NCI-H2081 treated with DMSO at 0.1 percent for 48 hours (cell line): ENCODE measurements at regions not wholly inside any gene's neighbourhood (a gene's known extent, or its start where the extent isn't known, plus 50 kb on each side); places are given as distances from the start of the nearest gene placed in this dataset.
"Not testable (repeated sequence)": the region's sequence is repeated elsewhere in the genome, so short reads cannot be mapped to it uniquely, and the experiment has no call there.

ENCODE experiments used
- DNase-seq: peaks from one replicate; lab custom pipeline; 2025; lab: John Stamatoyannopoulos, UW

DNA sequence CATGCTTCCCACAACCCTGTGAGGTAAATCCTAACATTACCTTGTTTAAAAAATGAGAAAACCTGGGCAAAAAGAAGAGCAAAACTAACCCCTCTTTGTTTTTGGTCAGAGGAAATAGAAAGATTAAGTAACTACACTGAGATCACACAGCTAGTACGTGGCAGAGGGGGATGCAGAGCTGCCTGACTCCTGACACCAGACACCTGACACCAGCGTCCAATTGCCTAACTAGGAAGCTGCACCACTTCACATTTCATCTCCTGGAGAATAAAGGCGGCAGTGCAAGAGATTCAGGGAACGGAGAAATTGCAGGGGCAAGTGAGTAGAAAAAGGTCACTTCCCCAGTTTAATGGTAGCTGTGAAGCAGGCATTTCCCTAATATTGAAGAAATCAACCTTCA is 229.3 kb upstream of the PTBP2 start:
- DNase-seq, result no peak

DNA sequence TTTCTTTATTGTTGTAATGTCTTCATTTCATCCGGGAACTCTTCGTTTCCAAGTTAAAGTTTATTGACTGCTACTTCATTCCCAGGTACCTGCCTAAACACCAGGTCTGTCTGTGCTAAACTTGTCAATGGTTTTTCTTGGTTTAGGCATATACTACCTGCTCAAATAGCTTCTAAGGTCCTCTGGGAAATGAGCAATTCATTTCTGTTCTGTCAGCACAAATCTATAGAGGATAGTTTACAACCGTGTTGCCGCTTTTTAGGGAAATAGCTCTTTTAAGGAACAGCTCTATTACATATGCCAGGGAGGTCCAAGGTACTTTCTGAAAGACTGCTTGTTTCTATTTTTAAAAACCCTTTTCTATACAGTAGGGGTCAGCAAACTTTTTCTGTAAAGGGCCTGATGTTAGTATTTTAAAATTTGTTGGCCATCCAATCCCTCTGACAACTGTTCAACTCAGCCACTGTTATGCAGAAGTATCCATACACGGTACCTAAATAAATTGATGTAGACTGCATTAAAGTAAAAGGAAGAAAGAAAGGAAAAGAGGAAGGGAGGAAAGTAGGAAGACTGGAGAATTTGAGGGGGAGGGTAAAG is 222.7 kb upstream of the PTBP2 start:
- DNase-seq, result no peak

DNA sequence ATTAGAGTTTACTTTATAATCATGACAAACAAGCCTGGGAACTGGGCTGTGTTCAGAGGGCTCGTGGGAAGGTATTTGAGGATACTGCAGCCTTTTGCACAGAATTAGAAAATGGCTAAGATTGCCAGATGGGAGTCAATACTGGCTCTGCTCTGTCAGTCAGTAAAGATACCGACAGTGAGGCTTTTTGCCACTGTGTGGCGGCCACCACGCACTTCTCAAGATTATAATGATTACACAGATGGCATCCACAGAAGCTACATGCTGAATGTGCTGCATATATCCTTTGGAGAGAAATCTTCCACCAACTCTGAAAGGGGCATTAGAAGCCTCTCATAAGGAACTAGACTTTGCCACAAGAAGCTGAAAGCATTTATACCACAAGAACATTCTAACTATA is 213.4 kb upstream of the PTBP2 start:
- no peak for DNase-seq

DNA sequence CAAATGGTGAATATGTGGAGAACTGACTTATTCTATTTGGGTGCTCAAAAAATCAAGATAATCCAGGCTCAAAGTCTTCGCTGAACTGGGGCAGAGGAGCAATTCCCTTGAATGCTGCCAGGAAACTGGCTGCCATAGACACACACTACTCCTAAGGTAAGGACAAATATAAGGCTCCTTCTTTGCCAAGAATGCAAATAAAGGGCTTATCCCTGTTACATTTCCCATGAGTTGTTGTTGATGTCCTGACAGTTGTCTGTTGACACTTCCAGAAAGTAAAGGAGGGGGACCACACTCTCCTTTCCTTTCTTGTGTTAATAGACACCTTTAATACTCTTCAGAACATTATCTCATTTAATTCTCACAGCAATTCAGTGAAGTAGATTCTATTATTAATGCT is 212.2 kb upstream of the PTBP2 start:
- DNase-seq, result no peak

DNA sequence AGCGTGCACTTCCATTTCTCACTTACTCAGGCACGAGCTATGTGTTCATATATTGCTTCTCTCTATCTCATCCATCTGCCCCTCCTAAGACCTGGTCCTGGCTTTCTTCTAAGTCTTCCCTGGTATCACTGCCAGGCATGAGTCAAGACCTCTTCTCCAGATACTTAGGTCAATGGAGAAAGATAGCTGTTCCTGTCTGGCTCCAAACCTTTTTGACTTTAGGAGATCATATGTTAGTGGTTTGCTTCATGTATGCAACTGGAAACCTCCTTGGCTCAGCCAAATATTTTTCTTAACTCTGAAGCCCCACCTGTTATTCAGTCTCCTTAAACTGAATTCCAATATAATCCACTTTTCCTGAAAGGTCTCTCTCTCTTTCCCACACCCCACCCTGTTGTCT is 211.6 kb upstream of the PTBP2 start:
- no peak for DNase-seq

DNA sequence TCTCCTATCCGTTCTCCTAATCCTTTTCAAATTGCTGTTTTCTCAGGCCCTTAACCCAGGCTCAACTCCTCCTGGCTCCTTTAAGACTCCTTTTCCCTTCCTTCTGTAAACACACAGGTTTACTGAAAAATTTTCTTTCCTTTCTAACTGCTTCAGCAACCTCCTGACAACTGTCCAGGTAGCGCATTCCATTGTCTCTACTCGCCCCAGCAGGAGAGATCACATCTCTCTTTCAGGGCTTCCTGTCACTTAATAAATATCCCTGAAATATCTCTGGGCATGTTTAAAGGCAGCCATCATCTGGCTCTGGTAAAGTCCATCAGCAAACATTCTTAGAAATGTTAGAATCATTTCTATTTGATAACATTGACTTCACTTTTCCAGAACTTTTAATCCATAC is 211.2 kb upstream of the PTBP2 start:
- DNase-seq, result no peak

DNA sequence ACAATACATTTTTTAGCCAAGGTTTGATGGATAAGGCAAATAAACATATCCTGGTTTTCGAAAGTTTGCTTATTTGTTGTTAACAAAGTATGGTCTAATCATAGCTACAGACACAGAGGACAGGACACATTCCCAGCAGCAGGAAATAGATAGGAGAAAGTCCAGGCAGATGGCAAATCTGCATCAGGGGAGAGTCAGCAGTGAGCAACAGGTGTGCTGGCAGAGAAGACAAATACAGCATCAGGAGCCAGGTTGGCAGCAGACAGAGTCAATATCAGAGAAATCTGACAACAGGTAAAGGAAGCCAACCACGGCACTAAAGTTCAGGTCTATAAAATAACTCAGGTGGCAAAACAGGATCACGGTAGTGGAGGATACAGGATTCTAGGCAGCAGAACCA is 210.7 kb upstream of the PTBP2 start:
- no peak for DNase-seq

DNA sequence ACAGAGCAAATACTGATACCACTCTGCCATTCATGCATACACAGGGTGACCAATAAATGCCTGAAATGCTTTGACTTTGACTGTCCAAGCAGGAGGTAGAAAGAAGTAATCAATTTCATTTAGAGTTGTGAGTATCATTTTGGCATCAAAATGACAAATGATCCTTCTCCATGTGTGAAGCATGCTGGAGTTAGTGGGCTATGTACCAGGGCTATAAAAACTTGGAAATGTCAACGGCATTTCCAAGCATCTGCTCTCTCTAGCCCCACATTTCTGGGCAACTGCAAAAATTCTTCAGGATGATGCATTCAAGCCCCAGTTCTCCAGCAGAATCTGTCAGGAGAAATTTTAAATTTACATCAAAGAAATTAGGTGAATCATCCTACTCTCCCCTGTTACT is 208.4 kb upstream of the PTBP2 start:
- DNase-seq, result no peak

DNA sequence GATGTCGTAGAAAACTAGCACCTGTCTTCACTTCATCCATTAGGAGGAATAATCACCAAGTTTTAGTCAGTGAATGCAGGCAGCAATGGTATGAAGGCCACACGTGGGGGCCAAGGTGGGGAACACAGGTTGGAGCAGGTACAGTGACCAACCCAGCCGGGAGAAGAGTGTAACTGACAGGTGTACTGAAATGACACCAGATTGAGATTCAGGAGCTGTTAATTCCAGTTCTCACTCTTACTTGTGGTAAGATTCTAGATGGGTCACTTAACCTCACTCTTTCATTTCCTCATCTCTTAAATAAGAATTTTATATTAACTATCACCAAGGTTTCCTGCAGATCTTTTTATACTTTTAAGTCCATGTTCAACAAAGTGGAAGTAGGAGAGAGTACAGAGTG is 206.2 kb upstream of the PTBP2 start:
- DNase-seq, result no peak

DNA sequence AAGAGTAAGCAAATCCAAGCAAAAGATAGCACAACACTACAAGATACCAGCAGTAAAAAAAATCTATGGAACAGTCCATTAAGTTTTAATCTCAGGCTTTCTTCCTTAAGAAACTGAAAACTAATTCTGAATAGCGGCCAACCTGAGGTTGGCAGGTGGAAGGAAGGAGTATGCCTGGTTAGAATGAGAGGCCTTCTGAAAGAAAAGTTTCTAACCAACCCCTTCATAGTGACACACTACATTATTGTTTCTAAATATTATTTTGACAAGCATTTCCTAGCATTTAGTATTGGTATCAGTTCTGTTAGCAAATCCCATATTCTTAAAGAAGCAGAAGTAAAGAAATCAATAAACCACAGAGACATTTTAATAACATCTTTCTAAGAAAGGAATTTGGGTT is 205.7 kb upstream of the PTBP2 start:
- no peak for DNase-seq

DNA sequence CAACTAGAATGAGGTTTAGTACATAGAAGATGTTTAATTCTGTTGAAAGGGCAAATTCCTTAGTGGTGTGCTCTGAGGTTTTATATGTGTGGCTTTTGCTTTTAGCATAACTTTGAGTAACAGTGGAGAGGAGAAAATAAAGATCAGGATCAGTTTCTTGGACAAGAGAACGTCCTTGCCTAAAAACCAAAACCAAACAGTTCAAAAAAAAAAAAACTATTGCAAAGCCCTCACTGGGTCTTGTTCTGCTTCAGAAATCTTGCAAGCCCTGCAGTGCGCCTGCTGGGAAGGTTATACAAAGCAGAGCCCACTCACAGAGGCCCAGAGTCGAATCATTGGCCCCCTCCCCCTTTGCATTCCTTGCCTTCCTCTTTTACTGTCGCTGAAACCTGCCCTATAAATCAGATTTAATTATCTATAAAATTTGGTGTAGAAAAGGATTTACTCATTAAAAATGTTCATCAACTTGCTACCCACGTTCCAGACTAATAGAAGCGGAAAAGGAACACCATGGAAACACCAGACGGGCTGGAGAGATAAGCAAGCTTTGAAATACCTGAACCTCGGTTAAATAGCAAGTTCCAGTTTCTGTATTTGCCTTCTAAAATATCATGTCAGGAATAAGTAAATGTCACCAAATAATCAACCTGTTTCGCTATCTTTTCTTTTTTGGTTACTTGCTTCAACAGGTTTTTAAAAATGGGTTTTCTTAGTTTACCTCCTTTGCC is 201.6 kb upstream of the PTBP2 start:
- DNase-seq, result no peak

DNA sequence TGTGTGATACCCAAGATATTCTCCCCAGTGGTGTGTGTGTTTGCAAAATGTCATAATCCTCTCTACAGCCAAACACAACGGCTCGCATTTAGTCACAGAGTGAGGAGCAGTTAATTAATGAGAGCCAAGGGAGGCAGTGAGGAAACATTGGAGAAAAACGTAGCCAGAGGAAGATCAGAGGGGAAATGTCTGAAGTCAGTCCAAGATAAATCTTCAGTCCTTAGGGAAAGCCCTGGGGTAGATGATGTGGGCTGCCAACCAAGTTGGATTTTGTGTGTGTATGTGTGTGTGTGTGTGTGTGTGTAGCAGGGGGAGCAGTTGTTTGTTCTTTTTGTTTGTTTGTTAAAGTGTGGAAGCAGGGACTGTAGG is 201.0 kb upstream of the PTBP2 start:
- DNase-seq, result no peak

DNA sequence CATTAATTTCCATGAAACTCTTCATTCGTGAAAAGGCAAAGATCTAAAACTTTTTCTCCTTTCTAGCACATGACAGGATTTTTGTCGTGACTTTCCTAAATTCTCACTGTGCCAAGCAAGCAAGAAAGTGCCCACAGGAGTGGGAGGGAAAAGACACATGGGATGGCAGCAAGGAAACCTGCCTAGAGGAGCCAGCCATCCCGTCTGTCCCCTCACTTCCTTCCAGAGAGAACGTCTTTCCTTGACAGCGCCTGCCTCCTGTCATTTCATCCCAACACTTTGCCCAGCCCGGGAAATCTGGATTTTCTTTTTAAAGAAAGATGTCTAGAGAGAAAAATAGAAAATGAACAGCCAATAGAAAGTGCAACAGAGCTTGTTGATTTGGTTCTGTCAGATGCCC is 200.6 kb upstream of the PTBP2 start:
- DNase-seq, result no peak

DNA sequence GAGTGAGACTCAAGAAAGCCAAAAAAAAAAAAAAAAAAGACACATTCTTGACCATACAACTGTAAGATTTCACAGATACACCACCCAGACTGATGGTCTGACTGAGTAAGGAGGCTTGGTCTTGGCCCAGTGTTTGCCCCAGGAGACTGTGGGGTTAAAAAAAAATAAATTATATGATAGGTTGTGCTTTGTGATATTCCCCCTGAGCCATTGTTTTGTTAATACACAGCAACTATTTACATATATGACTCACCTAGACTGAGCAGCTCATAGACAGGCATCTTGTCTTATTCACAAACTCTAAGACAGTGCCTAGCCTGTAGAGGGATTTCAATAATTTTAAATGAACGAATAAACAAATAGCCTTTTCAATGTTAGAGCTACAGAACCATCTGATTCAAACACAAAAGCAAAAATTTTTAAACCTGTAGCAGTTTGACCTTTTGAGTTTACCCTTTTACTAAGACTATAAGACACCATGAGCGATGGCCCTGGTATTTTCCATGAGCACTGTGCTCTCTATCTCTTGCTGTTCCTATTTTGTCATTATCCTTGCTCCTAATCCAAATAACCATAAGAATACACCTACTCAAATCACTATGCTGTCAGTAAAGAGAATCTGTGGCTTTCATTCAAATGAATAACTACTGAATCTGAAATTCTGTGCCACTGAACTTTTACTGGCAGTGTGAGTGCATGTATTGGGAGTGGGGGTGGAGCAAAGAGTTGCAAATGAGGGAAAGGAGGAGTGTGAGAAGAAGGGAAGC is 199.4 kb upstream of the PTBP2 start:
- DNase-seq, result no peak

DNA sequence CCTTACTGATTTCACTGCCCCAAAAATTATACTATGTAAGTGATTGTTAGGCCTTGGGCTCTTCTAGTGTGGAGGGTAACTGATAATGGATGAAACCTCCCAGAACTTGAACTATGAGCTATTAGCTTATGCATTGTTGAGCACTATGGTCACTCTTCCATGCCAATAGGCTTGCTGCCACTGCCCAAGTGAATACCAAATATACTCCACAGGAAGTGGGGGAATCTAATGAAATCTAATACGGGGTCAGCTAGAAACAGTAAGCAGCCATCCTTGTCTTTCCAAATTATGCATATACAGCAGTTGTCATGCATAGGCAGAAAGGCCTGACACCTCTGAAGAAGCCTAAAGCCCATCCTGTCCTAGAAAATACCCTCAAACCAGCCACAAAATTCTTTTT is 198.7 kb upstream of the PTBP2 start:
- no peak for DNase-seq

DNA sequence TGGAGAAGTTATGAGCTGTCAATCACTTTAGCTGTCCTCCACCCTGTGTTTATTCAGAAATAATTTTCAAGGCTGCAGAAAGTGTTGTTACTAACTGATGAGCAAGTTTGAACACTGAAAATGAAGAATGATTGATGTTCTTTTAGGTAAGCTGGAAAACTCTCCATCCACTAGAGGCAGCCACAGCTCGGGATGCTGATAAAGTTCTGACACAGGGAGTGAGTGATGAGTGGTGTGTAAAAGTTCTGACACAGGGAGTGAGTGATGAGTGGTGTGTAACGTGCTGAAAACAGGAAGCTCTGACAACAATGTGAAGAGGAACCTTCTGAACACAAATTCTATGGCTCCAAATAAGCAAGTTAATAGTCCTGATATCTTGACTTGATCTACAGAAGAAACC is 197.5 kb upstream of the PTBP2 start:
- DNase-seq, result no peak

DNA sequence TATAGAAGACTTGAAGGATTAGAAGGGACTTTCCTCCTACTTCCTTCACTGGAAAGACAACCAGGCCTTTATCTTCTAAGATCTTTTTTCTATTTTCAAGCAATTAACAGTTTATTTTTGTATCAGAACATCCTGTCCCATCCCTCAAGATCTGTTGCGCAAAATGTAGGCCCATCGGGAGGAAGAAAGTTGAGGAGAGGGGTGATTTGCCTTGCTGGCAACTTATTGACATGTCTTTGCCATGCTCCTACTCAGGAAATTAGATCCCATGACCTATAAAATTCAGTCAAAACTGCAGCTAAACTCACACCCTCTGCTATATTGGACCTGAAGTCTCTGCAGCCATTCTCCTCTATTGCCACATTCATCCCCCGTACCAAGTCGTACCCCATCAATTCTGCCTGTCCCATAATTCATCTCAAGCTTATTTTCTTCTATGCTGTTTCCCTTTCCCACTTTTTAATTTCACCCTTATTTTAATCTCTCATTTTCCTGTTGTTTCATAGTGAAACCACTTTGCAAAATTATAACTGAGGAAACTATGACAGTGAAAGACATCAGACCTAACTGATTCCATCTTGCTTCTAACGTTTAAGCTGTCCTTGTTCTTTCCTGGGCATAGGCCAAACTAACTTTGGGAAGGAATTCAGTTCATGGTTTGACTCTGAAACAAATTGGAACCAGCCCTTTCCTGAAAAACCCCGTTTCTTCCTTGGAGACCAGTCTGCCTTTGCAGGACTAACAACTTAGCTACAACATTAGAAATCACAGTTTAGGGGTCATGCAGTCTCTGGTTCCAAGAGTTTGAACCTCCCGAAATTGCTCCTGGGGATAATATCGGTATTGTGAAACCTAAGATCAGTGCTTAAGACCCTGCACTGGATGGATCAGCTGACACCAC is 195.7 kb upstream of the PTBP2 start:
- DNase-seq, result no peak

DNA sequence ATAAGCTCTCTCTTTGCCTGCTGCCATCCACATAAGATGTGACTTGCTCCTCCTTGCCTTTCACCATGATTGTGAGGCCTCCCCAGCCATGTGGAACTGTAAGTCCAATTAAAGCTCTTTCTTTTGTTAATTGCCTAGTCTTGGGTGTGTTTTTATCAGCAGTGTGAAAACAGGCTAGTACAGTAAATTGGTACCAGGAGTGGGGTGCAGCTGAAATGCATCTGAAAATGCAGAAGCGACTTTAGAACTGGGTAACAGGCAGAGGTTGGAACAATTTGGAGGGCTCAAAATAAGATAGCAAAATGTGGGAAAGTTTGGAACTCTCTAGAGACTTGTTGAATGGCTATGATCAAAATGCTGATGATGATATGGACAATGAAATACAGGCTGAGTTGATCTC is 192.9 kb upstream of the PTBP2 start:
- DNase-seq, result not testable (repeated sequence)

DNA sequence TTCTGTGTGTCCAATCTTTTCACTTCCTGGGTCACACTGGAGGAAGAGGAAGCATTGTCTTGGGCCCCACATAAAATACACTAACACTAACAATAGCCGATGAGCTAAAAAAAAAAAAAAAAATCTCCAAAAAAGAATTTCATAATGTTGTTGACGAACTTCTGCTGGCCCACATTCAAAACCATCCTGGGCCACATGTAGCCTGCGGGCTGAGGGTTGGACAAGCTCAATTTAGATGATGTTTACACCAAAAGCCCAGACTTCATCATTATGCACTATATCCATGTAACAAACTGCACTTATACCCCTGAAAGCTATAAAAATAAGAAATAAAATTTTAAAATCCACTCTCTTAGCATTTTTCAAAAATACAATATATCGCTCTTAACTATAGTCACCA is 187.8 kb upstream of the PTBP2 start:
- no peak for DNase-seq

DNA sequence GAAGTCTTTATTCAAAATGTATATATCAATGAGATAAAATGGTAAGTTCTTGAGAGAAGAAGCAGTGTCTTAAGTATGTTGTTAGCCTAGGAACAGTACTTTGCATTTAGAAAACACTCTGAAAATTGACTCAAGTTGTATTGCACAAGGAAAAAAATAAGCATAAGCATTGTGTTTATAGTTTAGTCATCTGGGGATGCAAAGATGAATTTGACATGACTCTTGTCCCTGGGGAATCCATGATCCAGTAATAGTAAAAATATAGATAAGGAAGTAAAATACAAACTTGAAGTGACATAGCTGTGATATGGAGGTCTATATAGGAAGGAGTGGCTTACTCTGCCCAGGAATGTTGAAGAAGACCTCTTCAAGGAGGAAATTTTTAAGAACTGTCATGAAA is 185.0 kb upstream of the PTBP2 start:
- no peak for DNase-seq

DNA sequence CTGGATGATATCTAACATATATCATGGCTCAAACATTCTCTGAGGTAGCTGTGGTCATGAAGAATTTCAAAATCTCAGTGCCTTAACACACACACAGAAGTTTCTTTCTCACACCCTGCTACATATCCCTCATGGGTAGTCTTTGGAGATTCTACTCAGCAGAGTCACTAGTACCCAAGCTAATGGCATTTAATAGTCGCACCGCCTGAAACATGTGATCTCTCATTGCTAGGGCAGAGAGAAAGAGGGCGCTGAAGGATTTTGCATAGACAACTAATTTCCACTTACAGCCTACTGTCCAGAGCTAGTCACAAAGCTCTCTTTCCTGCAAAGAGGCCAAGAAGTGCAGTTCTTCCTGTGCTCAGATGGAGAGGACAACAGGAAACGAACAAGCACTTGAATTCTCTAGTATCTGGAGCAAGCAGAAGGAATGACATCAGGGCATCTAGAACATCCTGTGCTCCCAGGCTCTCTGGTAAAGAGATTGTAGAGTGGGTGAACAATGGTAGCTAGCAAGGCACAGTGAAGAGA is 183.4 kb upstream of the PTBP2 start:
- DNase-seq, result no peak

DNA sequence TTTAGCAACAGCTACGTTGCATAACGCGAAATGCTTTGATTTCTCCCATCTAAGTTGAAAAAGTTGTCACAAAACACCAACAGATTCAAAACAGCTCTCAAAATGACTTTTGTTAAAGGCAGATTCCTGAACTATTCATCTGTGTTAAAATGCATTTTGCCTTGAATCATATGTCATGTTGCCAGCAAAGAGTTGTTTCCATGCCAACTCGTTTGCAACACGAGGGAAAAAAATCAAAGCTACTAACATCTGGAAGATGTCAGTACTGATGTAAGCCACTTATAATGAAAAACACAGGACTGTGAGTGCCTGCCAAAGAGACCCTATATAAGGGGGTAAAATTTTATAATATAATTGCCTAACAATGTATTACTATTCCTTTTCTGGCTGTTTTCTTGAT is 182.7 kb upstream of the PTBP2 start:
- DNase-seq, result no peak
